ENCODE measurements at regions not wholly inside any gene's neighbourhood (a gene's known extent, or its start where the extent isn't known, plus 50 kb on each side); places are given as distances from the start of the nearest gene placed in this dataset.

DNA sequence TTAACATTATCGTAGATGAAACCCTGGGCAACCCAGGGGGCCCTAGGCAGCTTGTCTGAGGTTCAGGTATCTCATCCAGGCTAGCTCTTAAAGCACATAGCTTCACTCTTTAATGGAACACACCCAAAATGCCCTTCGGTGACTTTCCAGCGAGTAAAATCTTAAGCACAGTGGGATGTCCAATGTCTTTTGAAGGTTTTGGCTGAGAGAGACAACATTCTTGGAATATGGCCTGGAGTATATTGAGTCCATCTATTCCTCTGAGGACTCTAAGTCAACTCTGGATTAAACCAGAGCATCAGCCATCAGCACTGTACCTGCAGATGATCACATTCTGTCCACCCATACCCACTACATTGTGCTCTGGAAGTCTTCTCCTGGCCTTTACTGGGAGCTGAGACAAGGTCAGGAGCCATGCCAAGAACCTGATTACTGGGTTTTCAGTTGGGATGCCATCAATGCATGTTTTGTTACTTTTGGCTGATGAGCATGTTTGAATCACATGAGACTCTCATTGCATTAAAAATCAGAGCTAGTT, 63.4 kb upstream of the CDH11 start:
- TF ChIP-seq CTCF (IDR thresholded peaks at IDR 0.05; ENCODE audit: poor library complexity) (no peak), EZH2 (IDR thresholded peaks at IDR 0.05; ENCODE audit: borderline replicate concordance) (no peak)
